ENCODE measurements at regions not wholly inside any gene's neighbourhood (a gene's known extent, or its start where the extent isn't known, plus 50 kb on each side); places are given as distances from the start of the nearest gene placed in this dataset.

DNA sequence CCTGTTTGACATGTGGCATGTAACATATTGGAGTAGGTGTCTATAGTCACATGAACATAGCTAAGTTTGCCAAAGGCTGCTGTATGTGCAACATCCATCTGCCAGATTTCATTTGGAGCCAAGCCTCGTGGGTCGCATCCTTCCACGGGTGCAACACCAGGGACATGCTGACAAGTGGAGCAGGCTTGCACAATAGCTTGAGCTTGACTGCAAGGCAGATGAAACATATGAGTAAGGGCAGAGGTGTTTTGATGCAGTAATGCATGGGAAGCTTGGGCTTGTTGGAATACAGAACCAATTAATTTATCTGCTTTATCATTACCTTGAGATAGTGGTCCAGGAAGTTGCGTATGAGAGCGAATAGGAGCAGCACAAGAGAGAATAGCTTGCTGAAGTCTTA lies 74.1 kb upstream of the BTN3A2 start:
- Histone ChIP-seq H3K4me3 (ENCODE audit: low read depth, low read length, poor library complexity, severe bottlenecking) (no peak overlapping the region), H3K4me1 (ENCODE audit: insufficient read depth, low read length, poor library complexity, severe bottlenecking) (no peaks in the 10 kb centered on the region), H3K27me3 (replicated peaks; ENCODE audit: insufficient read depth, low read depth, low read length, poor library complexity) (no peaks in the 10 kb centered on the region), H3K27ac (ENCODE audit: low read depth, low read length, poor library complexity, severe bottlenecking) (no peak overlapping the region), H3K9me3 (ENCODE audit: low read depth, low read length, poor library complexity, severe bottlenecking) (peaks cover 8% of the 10 kb centered on the region), H3K36me3 (ENCODE audit: insufficient read depth, low read length, poor library complexity, severe bottlenecking) (no peaks in the 10 kb centered on the region)
- ChIA-PET CTCF (no interaction called here), POLR2A (ENCODE audit: low non-redundant PET) (no interaction called here)
- no TSS peak for BruUV-seq (replicated peaks)
- TF ChIP-seq, protein P1, sequence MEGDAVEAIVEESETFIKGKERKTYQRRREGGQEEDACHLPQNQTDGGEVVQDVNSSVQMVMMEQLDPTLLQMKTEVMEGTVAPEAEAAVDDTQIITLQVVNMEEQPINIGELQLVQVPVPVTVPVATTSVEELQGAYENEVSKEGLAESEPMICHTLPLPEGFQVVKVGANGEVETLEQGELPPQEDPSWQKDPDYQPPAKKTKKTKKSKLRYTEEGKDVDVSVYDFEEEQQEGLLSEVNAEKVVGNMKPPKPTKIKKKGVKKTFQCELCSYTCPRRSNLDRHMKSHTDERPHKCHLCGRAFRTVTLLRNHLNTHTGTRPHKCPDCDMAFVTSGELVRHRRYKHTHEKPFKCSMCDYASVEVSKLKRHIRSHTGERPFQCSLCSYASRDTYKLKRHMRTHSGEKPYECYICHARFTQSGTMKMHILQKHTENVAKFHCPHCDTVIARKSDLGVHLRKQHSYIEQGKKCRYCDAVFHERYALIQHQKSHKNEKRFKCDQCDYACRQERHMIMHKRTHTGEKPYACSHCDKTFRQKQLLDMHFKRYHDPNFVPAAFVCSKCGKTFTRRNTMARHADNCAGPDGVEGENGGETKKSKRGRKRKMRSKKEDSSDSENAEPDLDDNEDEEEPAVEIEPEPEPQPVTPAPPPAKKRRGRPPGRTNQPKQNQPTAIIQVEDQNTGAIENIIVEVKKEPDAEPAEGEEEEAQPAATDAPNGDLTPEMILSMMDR (conservative IDR thresholded peaks at IDR 0.05; ENCODE audit: low read depth, low read length): no peak
- no peak for TF ChIP-seq EZH2 (IDR thresholded peaks at IDR 0.05; ENCODE audit: borderline replicate concordance, low read depth, low read length, poor library complexity, severe bottlenecking)
- DNase-seq (ENCODE audit: low spot score): no peak
- intact Hi-C loops (cut with micrococcal nuclease; ENCODE audit: unreplicated experiment): no loop called here

DNA sequence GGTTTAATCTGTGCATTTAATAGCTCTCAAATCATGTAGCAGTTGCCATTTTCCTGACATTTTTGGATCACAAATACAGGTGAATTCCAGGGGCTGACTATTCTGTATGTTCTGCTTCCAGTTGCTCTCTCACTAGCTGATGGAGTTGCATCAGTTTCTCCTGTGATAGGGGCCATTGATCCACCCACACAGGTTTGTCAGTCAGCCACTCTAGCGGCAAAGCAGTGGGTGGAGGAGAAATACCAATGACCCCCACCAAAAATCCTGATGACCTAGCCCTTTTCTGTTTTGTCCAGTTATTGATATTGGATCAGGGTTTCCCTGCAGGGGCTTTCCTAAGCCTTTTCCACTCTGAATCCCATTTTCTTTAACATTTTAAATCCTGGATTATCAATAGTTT lies 72.3 kb upstream of the BTN3A2 start:
- Histone ChIP-seq H3K9me3 (ENCODE audit: low read depth, low read length, poor library complexity, severe bottlenecking) (peaks cover 5% of the 10 kb centered on the region), H3K4me3 (ENCODE audit: low read depth, low read length, poor library complexity, severe bottlenecking) (no peak overlapping the region), H3K27ac (ENCODE audit: low read depth, low read length, poor library complexity, severe bottlenecking) (no peak overlapping the region), H3K36me3 (ENCODE audit: insufficient read depth, low read length, poor library complexity, severe bottlenecking) (no peaks in the 10 kb centered on the region), H3K27me3 (replicated peaks; ENCODE audit: insufficient read depth, low read depth, low read length, poor library complexity) (no peaks in the 10 kb centered on the region), H3K4me1 (ENCODE audit: insufficient read depth, low read length, poor library complexity, severe bottlenecking) (no peaks in the 10 kb centered on the region)
- POLR2A ChIA-PET (ENCODE audit: low non-redundant PET): interaction anchor here (0.5 kb wide), 1 partner anchor 1598 kb away, joined by 19 read pairs; a partner anchor contains a TSS
- no peak for DNase-seq (ENCODE audit: low spot score)
- TF ChIP-seq EZH2 (IDR thresholded peaks at IDR 0.05; ENCODE audit: borderline replicate concordance, low read depth, low read length, poor library complexity, severe bottlenecking): no peak
- TF ChIP-seq, protein P1 (conservative IDR thresholded peaks at IDR 0.05; ENCODE audit: low read depth, low read length): no peak
- intact Hi-C loops (cut with micrococcal nuclease; ENCODE audit: unreplicated experiment): no loop called here
- no TSS peak for BruUV-seq (replicated peaks)
- CTCF ChIA-PET: no interaction called here

DNA sequence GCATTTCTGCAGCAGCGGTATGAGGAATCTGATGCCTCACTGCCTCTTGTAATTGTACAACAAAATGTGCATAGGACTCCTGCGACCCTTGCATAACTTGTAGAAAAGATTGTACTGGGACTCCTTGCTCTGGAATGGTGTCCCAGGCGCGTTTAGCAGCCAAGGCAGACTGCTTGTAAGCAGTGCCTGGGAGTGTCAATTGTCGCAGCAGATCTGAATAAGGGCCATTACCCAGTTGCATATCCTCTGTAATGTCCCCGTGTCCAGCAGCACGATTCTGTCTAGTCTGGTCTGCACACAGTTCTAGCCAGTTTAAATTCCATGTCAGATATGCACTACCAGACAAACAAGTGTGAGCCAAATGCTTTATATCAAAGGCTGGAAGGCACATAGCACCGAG lies 70.7 kb upstream of the BTN3A2 start:
- TF ChIP-seq, protein P1 (conservative IDR thresholded peaks at IDR 0.05; ENCODE audit: low read depth, low read length): no peak
- no peak for TF ChIP-seq EZH2 (IDR thresholded peaks at IDR 0.05; ENCODE audit: borderline replicate concordance, low read depth, low read length, poor library complexity, severe bottlenecking)
- no peak overlapping the region for H3K27ac ChIP-seq (ENCODE audit: low read depth, low read length, poor library complexity, severe bottlenecking)
- DNase-seq (ENCODE audit: low spot score): no peak
- intact Hi-C loops (cut with micrococcal nuclease; ENCODE audit: unreplicated experiment): no loop called here
- ChIA-PET CTCF (no interaction called here), POLR2A (ENCODE audit: low non-redundant PET) (no interaction called here)
- no peaks in the 10 kb centered on the region for H3K27me3 ChIP-seq (replicated peaks; ENCODE audit: insufficient read depth, low read depth, low read length, poor library complexity)
- no peaks in the 10 kb centered on the region for H3K36me3 ChIP-seq (ENCODE audit: insufficient read depth, low read length, poor library complexity, severe bottlenecking)
- H3K4me3 ChIP-seq (ENCODE audit: low read depth, low read length, poor library complexity, severe bottlenecking): no peak overlapping the region
- H3K4me1 ChIP-seq (ENCODE audit: insufficient read depth, low read length, poor library complexity, severe bottlenecking): no peaks in the 10 kb centered on the region
- H3K9me3 ChIP-seq (ENCODE audit: low read depth, low read length, poor library complexity, severe bottlenecking): no peaks in the 10 kb centered on the region
- no TSS peak for BruUV-seq (replicated peaks)

Measured in A673 (cell line).